Activated naive CD4-positive, alpha-beta T cell treated with anti-CD3 and anti-CD28 coated beads, Interleukin-2, amount 50 U/mL, for 72 hours (primary cell): ENCODE measurements at regions not wholly inside any gene's neighbourhood (a gene's known extent, or its start where the extent isn't known, plus 50 kb on each side); places are given as distances from the start of the nearest gene placed in this dataset.

Experiments used
- ATAC-seq, 2 donors: fragments of 150-1000 bp; cut with Tn5 transposase; 2 replicates each; pipeline ENCODE4 v1.10.0; 2021; ENCODE audit warnings: mild to moderate bottlenecking in 2 of 2, moderate library complexity in 2 of 2
- DNase-seq, 2 donors: peaks; one replicate each; pipeline ENCODE4 v3.0.0; 2021 to 2022; ENCODE audit warnings: low spot score in 2 of 2
- H3K27ac Mint-ChIP-seq, 2 donors: one replicate each; pipeline ENCODE4 v1.8.0; 2022; ENCODE audit warnings: mild to moderate bottlenecking in 2 of 2, mixed read lengths in 2 of 2
- H3K36me3 Mint-ChIP-seq, 2 donors: one replicate each; pipeline ENCODE4 v1.8.0; 2022; ENCODE audit warnings: mixed read lengths in 2 of 2
- H3K9me3 Mint-ChIP-seq, 2 donors: one replicate each; pipeline ENCODE4 v1.8.0; 2022; ENCODE audit warnings: mixed read lengths in 2 of 2

DNA sequence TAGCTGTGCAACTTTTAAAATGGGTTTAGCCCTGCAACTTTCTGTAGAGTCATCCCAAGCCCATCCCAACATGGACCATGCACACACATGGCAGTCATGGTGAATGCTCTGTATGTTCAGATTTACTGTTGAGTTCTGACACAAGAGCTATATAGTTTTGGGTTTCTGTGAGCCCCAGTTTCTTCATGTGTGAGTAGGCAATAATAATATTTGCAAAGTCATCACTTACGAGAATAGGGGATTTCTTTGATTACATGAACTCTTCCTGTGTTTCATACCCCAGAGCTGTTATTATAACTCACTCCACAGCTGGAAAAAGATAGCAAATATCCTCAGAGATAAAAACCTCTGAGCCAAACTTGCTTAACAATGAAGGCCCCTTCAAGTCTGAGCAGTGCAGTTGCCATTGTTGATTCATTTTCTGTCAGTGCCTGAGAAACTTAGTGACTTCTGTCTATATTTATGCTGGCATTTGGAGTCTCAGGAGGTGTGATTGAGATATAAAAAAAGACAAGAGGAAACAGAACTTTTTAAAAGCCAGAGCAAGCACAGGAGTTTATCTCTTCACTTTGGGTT lies 767.9 kb upstream of the API5 start:
- Mint-ChIP-seq H3K9me3 (peaks cover 14 to 15% of the 10 kb centered on the region in 2 donors), H3K36me3 (no peaks in the 10 kb centered on the region), H3K27ac (no peak overlapping the region)
- DNase-seq = no peak
- no peak for ATAC-seq

DNA sequence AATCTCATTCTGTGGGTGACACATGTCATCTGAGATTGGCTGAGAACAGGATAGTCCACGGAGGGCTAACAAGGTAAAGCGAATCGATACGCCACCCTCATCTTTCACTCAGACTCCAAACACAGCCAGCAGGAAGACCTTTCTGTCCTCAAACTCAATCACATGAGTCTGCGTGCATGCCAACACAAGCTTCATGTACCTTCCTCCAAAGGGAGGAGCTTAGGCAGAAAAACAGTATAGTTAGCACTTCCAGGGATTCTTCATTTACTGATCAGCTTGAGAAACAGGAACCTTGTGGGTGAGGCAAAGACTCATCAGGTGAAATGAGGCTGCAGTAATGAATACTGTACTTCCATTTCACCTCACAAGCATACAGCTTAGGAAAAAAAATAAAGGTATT lies 767.1 kb upstream of the API5 start:
- Mint-ChIP-seq H3K9me3 (peaks cover 9% of the 10 kb centered on the region in 2 donors), H3K36me3 (no peaks in the 10 kb centered on the region), H3K27ac (no peak overlapping the region)
- DNase-seq = no peak
- ATAC-seq = no peak

DNA sequence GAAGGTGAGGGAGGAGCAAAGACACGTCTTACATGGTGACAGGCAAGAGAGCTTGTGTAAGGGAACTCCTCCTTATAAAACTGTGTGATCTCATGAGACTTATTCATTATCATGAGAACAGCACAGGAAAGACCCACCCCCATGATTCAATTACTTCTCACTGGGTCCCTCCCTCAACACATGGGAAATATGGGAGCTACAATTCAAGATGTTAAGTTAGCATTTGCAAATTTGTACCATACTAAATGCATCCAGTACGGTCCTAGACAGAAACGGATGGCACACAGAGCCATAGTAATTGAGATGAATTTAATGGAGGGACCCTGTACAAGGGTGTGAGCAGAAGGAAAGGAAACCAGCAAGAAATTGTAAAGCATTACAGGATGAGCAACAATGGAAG lies 765.8 kb upstream of the API5 start:
- Mint-ChIP-seq H3K9me3 (peaks cover 9% of the 10 kb centered on the region in 2 donors), H3K36me3 (no peaks in the 10 kb centered on the region), H3K27ac (no peak overlapping the region)
- ATAC-seq = no peak
- DNase-seq = no peak

DNA sequence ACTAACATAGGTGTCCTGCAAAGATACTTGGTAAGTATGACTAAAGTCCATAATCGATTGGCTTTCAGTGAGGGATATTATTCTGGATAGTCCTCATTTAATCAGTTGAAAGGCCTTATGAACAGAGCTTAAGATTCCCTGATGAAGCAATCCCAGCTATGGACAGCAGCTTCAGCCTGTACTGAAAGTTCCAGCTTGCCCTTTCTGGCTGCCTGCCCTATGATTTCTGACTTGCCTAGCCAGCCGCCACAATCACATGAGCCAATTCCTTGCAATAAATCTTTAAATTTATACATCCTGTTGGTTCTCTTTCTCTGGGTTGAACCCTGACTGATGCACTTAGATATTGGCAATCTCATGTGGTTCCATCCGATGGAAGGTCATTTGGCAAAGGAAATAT lies 759.0 kb upstream of the API5 start:
- DNase-seq (no peak), ATAC-seq (no peak)
- Mint-ChIP-seq H3K9me3 (peaks cover 4 to 14% of the 10 kb centered on the region in 2 donors), H3K36me3 (no peaks in the 10 kb centered on the region), H3K27ac (no peak overlapping the region)

DNA sequence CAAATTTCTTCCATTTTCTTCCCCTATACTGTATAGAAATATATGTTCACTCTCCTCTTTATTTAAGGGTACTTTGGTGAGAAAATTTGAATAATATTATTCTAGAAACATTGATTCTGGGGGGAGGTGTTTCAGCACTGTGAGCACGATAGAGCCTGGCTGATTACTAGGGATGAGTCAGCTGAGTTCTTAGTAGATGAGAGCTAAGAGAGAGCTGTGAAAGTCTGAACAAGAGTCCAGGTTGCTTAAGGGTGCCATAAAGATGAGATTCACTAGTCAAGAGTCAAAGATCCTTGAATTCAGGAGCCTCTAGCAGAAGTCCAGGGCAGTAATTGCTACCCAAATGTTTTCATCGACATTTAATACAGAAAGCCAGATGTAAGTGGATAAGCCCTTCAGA lies 756.6 kb upstream of the API5 start:
- peaks cover 0 to 10% of the 10 kb centered on the region in 2 donors for H3K9me3 Mint-ChIP-seq
- ATAC-seq (no peak), DNase-seq (no peak)
- no peaks in the 10 kb centered on the region for H3K36me3 Mint-ChIP-seq
- H3K27ac Mint-ChIP-seq = no peak overlapping the region

DNA sequence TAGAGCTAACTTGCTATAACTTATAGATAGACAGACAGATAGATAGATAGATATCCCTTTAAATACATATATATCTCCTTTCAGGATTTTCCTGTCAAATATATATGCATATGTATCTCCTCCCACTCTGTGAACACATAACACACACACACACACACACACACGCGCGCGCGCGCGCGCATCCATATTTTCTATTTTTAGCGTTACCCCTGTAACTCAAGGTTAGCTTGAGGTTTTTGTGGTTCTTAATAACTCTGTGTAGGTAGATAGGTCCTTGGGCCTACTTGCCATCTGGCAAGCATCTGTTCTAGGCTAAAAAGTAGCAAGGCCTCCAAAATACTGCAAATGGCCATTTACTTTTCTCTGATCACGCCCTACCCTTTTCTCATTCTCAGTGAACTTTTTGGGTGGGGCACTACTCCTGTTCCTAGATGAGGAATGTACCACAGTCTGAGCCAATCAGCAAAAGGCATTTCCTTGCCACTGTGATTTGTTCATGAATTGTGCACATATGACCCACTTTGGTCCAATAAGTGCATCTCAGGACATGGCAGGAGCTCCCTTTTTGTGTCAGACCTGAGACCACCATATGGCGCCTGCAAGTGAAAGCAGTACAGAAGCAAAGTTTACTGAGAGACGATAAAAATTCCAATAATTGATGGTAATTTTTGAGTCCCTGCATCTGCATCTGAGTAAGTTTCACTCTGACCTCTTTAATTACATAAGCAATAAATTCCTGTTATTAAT lies 740.5 kb upstream of the API5 start:
- Mint-ChIP-seq H3K36me3 (no peaks in the 10 kb centered on the region), H3K27ac (no peak overlapping the region), H3K9me3 (peaks cover 13 to 14% of the 10 kb centered on the region in 2 donors)
- no peak for DNase-seq
- ATAC-seq = no peak

DNA sequence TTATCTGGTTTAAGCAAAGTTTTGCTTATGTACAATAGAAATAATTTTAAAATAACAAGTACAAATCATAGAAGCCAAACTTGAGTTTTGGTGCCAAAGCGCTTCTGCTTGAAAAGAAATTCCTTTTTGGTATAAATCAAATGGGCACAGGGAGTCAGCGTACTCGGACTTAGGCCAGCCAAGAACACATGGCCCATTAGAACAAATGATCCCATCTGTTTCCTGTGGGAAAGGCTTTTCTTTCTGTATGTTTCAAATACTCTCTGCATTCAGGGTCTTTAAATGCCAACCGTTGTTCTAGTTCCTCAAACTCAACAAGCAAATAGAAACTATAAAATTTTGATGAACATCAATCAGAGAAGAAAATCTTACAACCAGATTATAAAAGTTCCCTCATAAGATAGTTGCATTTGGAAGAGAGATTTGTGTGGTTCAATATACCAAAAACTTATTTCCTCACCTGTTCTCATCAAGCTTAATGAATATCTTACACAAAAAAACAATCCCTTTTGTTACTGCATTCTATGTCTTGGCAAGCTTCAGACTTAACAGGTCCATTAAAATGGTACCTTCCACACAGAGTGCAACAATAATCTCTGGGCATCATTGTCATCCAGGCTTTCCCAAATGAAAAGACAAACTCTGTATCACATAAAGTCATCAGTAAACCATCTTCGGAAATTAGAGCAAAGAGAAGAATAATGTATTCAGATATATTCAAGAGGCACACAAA lies 739.8 kb upstream of the API5 start:
- Mint-ChIP-seq H3K27ac (no peak overlapping the region), H3K9me3 (peaks cover 11 to 12% of the 10 kb centered on the region in 2 donors), H3K36me3 (no peaks in the 10 kb centered on the region)
- ATAC-seq = no peak
- DNase-seq = no peak

DNA sequence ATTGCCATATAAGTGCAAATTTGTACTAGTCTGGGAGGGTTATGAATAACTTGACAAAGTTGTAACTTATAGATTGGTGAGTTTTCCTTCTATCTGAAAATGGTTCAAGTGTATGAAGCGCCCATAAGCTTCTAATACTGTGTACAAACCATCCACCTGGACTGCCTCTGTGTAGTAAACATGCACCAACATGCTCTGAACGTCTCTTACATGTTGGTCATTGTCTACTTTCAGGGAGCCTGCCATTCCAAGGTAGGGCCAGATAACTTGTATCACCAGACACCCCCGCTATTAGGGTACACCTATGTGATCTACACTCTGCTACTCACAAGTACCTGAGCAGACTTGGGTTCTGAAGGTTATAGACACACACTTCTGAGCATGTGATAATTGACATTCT lies 735.5 kb upstream of the API5 start:
- DNase-seq (no peak), ATAC-seq (no peak)
- Mint-ChIP-seq H3K27ac (no peak overlapping the region), H3K9me3 (peaks cover 16 to 24% of the 10 kb centered on the region in 2 donors), H3K36me3 (no peaks in the 10 kb centered on the region)

DNA sequence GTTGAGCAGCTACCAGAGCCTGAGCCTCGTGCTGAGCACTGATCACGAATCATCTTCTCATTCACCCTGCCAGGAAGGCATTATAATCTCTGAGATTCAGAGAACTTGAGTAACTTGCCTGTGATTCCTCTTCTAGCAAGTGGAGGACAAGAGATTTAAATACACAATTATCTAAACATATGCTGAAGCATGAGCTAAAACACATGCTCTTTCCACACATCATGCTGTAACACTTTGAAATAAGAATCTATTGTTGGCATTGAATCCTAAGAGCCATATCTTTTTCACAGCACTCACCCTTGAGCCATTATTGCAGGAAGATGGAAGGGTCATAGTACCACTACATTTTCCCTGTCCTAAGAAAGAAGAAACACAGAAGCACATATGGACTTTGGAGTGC lies 722.5 kb upstream of the API5 start:
- DNase-seq (no peak), ATAC-seq (no peak)
- H3K27ac Mint-ChIP-seq = no peak overlapping the region

DNA sequence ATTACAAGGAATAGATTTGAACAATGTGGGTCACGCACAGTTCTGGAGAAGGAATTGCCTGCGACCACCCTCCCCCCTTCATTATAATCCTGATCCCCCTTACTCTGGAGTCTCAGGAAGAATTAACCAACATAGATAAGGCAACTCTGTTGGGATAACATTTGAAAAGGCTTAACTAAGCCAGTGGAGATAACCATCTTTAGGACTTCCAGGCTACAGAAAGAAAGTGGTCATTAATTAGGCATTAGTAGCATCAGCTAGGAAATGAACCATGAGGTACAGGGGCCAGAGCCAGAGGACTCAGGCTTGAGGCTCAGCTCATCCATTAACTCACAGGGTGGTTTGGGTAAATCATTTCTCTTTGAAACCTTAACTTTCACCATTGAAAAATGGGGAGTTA lies 720.0 kb upstream of the API5 start:
- ATAC-seq (no peak), DNase-seq (no peak)
- Mint-ChIP-seq H3K36me3 (no peaks in the 10 kb centered on the region), H3K27ac (no peak overlapping the region), H3K9me3 (peaks cover 7 to 12% of the 10 kb centered on the region in 2 donors)

More for the DNA sequence above, 722.5 kb upstream of the API5 start:
- Mint-ChIP-seq H3K9me3 (peaks cover 7 to 18% of the 10 kb centered on the region in 2 donors), H3K36me3 (no peaks in the 10 kb centered on the region)

DNA sequence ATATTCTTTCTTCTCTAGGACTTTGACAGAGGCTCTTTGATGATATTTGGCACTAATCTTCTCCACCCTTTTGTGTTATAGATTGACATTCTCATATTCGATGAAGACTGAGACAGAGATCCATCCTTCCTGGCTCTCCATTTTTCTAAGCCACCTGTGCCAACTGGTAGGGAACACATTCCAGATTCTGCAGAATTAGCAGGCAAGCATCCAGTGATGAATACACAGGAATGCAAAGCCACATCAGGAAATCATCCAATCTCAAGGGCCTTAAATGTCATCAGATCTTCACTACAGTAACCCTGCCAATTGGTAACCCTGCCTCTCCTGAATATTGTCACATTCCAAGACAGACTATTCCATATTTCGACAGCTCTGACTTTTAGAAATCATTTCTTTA lies 718.4 kb upstream of the API5 start:
- no peak for DNase-seq
- Mint-ChIP-seq H3K9me3 (peaks cover 7 to 12% of the 10 kb centered on the region in 2 donors), H3K36me3 (no peaks in the 10 kb centered on the region), H3K27ac (no peak overlapping the region)
- ATAC-seq = no peak

DNA sequence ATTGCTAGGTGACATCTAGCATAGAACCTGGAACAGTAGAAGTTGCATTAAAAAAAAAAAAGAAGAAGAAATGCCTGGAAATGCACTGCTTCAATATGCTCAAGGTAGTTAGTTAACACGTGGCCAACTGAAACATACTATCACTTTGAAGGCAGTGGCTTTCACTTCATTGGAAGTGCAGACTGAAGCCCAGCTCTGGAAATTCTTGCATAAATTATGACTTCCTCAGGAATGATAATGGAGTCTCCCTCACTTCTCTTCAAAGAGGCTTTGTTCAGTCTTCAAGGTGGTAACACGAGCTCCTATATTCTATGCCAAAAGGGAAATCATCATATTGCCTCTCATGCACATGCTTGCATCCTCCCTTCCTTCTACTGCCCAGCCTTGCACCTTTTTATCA lies 715.9 kb upstream of the API5 start:
- no peak for ATAC-seq
- Mint-ChIP-seq H3K9me3 (peaks cover 4 to 9% of the 10 kb centered on the region in 2 donors), H3K27ac (no peak overlapping the region), H3K36me3 (no peaks in the 10 kb centered on the region)
- no peak for DNase-seq

DNA sequence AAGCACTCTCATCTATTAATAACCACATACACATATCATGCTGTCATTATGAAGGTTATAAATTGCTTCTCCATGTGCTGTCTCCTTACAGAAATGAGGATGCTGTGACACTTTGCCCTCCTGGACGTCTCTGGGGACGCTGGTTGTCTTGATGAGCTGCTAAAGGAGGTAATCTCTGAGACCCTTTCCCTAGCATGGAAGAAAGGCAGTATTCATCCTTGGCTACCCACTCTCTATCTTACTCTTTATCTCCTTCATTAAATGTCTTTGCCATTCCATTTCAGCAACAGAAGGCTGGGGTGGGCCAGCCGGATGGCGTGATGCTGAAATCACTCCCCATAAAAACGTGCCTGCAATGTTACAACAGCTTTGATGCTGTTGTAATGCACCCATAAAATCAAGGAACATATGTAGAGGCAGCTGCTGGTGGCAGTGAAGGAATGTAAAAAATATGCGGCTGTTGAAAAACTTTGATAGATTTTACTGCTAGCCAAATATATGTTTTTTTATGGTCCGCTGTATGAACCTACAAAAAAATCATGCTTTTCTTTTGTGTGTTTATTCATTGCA lies 715.1 kb upstream of the API5 start:
- Mint-ChIP-seq H3K27ac (no peak overlapping the region), H3K36me3 (no peaks in the 10 kb centered on the region), H3K9me3 (peaks cover 4 to 9% of the 10 kb centered on the region in 2 donors)
- no peak for ATAC-seq
- DNase-seq = no peak

DNA sequence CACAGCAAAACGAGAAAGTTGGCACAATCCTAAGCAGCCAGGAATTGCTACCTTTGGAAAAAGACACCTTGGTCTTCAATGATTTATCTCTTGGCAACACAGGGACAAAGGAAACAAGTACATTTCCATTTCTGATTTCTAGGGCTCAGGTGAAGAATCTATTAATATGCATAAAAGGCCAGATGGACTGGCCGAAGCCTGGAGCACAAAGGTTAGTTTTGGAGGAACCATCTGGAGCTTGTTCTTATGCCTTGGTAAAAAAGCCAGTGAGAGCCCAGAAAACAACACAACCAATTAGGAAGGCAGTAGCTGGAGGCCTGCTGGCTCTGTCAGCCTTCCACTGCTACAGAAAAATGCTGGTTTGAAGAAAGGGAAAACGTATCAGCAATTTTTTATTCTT lies 713.5 kb upstream of the API5 start:
- no peak for ATAC-seq
- Mint-ChIP-seq H3K27ac (no peak overlapping the region), H3K9me3 (peaks cover 0 to 11% of the 10 kb centered on the region in 2 donors), H3K36me3 (no peaks in the 10 kb centered on the region)
- DNase-seq = no peak

DNA sequence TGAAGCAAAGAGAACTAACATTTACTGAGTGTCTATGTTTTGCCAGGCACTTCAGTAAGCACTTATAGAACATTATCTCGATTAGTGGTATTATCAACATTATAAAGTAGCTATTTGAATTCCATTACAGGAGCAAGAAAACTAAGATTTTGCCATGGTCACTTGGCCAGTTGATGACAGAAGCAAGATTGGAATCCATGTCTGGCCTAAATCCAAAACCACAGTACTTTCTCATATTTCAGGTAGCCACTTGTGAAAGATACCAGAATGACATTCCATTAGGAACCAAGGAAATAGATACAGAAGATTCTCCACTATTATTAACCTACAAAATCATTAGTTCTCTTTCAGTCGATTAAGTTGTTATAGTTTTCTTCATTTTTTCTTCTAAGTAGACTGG lies 691.0 kb upstream of the API5 start:
- H3K27ac Mint-ChIP-seq = no peak overlapping the region
- peaks cover 8 to 18% of the 10 kb centered on the region in 2 donors for H3K9me3 Mint-ChIP-seq
- ATAC-seq (no peak), DNase-seq (no peak)
- H3K36me3 Mint-ChIP-seq = no peaks in the 10 kb centered on the region

DNA sequence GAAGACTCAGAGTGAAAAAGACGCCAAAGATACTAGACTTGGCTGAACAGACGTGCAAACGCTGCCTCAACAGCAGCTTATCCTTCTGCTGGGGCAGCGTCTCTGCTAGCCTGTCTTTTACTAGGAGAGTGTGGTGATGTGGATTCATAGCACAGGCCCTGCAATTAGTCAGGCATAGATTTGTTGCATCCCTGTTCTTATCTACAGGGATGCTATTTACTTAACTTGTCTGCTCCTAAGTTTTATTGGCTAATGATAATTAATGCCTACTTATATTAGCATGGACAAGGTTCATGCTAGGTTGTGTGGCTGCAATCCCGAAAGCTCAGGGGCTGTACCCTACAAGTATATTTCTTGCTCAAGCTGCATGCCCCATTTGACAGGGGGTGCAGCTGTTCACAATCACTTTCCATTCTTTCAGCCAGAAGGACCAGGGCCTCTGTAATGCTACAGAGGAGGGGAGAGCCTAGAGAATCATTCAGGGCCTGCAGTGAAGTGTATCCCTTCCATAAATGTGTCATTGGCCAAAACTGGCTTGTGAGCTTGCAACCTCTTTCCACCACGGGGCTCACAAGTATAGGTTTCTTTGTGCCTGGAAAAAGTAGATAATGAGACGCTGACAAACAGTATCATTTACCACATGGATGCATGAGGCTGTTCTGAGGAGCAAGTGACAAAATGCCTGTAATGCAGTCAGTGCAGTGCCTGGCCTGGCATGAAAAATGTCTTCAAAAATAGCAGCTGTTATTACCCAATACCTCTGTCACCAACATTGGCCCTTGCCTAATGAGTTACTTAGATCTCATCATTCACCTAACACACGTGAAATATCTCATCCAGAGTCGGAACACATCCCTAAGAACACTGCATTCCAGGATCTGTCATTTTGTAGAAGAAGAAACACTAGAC lies 685.8 kb upstream of the API5 start:
- DNase-seq = no peak
- Mint-ChIP-seq H3K9me3 (peaks cover 9 to 13% of the 10 kb centered on the region in 2 donors), H3K27ac (no peak overlapping the region), H3K36me3 (no peaks in the 10 kb centered on the region)
- ATAC-seq = no peak
